ENCODE measurements at regions not wholly inside any gene's neighbourhood (a gene's known extent, or its start where the extent isn't known, plus 50 kb on each side); places are given as distances from the start of the nearest gene placed in this dataset.

DNA sequence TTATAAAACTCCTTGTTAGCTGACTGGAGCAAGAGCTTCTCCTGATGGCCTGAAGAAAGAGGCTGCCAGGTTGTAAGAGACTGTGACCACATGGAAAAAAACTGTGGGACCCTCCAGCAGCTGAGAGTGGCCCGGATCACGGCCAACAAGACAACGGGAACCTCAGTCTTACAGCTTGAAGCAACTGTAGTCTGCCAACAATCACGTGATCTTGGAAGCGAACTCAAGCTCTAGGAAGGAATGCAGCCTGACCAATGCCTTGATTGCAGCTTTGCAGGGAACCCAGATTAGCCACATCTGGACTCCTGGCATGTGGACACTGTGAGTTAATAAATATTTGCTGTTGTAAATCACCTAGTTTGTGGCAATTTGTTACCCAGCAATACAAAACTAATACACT lies 442.6 kb upstream of the PRMT6 start:
- in situ Hi-C loops (cut with HindIII; ENCODE audit: low sequenced_read_pairs), result no loop called here
- TF ChIP-seq, protein P1, sequence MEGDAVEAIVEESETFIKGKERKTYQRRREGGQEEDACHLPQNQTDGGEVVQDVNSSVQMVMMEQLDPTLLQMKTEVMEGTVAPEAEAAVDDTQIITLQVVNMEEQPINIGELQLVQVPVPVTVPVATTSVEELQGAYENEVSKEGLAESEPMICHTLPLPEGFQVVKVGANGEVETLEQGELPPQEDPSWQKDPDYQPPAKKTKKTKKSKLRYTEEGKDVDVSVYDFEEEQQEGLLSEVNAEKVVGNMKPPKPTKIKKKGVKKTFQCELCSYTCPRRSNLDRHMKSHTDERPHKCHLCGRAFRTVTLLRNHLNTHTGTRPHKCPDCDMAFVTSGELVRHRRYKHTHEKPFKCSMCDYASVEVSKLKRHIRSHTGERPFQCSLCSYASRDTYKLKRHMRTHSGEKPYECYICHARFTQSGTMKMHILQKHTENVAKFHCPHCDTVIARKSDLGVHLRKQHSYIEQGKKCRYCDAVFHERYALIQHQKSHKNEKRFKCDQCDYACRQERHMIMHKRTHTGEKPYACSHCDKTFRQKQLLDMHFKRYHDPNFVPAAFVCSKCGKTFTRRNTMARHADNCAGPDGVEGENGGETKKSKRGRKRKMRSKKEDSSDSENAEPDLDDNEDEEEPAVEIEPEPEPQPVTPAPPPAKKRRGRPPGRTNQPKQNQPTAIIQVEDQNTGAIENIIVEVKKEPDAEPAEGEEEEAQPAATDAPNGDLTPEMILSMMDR (IDR thresholded peaks at IDR 0.05; ENCODE audit: low read depth, low read length), result no peak
- H3K4me3 ChIP-seq (ENCODE audit: low read depth, low read length), result no peak overlapping the region
- no peak for DNase-seq (ENCODE audit: low read depth, low spot score)

- TF ChIP-seq, protein P1 (IDR thresholded peaks at IDR 0.05; ENCODE audit: low read depth, low read length), result no peak
- in situ Hi-C loops (cut with HindIII; ENCODE audit: low sequenced_read_pairs), result no loop called here
- no peak for DNase-seq (ENCODE audit: low read depth, low spot score)
- H3K4me3 ChIP-seq (ENCODE audit: low read depth, low read length), result no peak overlapping the region
These were observed 441.0 kb upstream of the PRMT6 start for GRCh38 chr1:106615473-106615872.

- no peak overlapping the region for H3K4me3 ChIP-seq (ENCODE audit: low read depth, low read length)
- TF ChIP-seq, protein P1 (IDR thresholded peaks at IDR 0.05; ENCODE audit: low read depth, low read length), result no peak
- no peak for DNase-seq (ENCODE audit: low read depth, low spot score)
- in situ Hi-C loops (cut with HindIII; ENCODE audit: low sequenced_read_pairs), result no loop called here
These were observed 437.2 kb upstream of the PRMT6 start for GRCh38 chr1:106619080-106619826.

DNA sequence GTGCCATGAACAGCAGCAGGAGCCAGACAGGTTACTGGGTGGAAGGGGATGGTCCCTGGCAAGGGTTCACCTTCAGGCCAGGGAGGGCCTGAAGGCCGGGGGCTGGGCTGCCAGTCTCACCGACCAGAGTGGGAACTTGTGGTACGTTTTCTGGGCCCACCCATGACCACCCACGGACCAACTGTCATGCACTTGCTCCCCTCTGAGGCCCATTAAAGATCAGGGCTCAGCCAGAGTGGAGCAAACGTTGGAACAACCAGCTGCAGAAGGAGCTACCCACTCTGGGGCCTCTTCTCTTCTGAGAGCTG lies 436.7 kb upstream of the PRMT6 start:
- in situ Hi-C loops (cut with HindIII; ENCODE audit: low sequenced_read_pairs), result no loop called here
- no peak overlapping the region for H3K4me3 ChIP-seq (ENCODE audit: low read depth, low read length)
- DNase-seq (ENCODE audit: low read depth, low spot score), result no peak
- TF ChIP-seq, protein P1 (IDR thresholded peaks at IDR 0.05; ENCODE audit: low read depth, low read length), result no peak

DNA sequence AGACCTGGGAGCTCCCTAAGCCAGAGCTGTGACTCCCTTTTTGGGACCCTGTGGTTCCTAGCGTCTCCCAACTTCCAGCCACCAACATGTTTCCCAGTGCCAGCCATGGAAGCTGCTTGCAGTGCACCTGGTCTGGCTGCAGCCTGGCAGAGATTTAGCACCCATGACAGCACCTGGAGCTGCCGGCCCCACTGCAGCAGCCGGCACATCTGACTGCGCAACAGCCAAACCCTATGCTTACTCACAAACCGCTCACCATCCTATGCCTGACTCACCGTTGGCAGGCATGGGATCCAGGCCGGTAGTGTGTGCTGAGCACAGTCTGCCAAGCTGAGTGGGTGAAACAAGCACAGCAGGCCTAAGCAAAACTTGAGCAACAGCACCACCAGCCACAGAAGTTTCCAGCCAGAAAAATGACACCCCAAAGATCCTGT lies 435.9 kb upstream of the PRMT6 start:
- DNase-seq (ENCODE audit: low read depth, low spot score), result peak; percentile 80
- no peak overlapping the region for H3K4me3 ChIP-seq (ENCODE audit: low read depth, low read length)
- in situ Hi-C loops (cut with HindIII; ENCODE audit: low sequenced_read_pairs), result no loop called here
- TF ChIP-seq, protein P1 (IDR thresholded peaks at IDR 0.05; ENCODE audit: low read depth, low read length), result no peak

DNA sequence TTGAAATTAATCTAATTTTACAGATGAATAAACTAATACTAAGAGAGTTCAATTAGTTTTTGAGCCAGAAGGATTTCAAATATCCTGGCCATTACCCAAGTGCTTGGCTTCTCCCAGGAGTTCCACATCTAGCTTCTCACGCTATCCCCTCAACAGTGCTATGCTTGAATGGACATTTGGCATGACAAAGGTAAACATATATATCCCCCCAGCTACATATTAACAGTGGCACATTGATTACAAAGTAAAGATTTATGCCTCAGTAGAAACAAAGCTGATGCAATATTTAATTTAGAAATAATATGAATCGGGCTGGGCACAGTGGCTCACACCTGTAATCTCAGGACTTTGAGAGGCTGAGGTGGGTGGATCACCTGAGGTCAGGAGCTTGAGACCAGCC lies 434.6 kb upstream of the PRMT6 start:
- H3K4me3 ChIP-seq (ENCODE audit: low read depth, low read length), result no peak overlapping the region
- in situ Hi-C loops (cut with HindIII; ENCODE audit: low sequenced_read_pairs), result no loop called here
- DNase-seq (ENCODE audit: low read depth, low spot score), result no peak
- TF ChIP-seq, protein P1 (IDR thresholded peaks at IDR 0.05; ENCODE audit: low read depth, low read length), result no peak

Measured in astrocyte of the spinal cord (primary cell).